ENCODE measurements at regions not wholly inside any gene's neighbourhood (a gene's known extent, or its start where the extent isn't known, plus 50 kb on each side); places are given as distances from the start of the nearest gene placed in this dataset.
"Not testable (repeated sequence)": the region's sequence is repeated elsewhere in the genome, so short reads cannot be mapped to it uniquely, and the experiment has no call there.

- no peak for DNase-seq
Observed at GRCh38 chr10:125451319-125451718, 231.6 kb downstream of the TEX36 start.

GRCh38 chr10:125450218-125450617 is 232.7 kb downstream of the TEX36 start:
- no peak for DNase-seq

GRCh38 chr10:125449571-125449970 is 233.4 kb downstream of the TEX36 start:
- DNase-seq: no peak

GRCh38 chr10:125448596-125448995 is 234.4 kb downstream of the TEX36 start:
- no peak for DNase-seq

GRCh38 chr10:125444790-125445189 is 238.2 kb downstream of the TEX36 start:
- DNase-seq: no peak

GRCh38 chr10:125442856-125443540 is 240.0 kb downstream of the TEX36 start:
- DNase-seq: no peak

- DNase-seq: no peak
Observed at GRCh38 chr10:125441151-125441550, 241.8 kb downstream of the TEX36 start.

GRCh38 chr10:125431149-125431548 is 251.8 kb downstream of the TEX36 start:
- DNase-seq: no peak

- no peak for DNase-seq
Observed at GRCh38 chr10:125428054-125428453, 254.9 kb downstream of the TEX36 start.

- DNase-seq: no peak
Observed at GRCh38 chr10:125424191-125424847, 258.6 kb downstream of the TEX36 start.

- no peak for DNase-seq
Observed at GRCh38 chr10:125423569-125423968, 259.4 kb downstream of the TEX36 start.

GRCh38 chr10:125419831-125420230 is 259.5 kb upstream of the CTBP2 start:
- DNase-seq: no peak

GRCh38 chr10:125419146-125419545 is 258.8 kb upstream of the CTBP2 start:
- no peak for DNase-seq

GRCh38 chr10:125417605-125418004 is 257.2 kb upstream of the CTBP2 start:
- DNase-seq: no peak

GRCh38 chr10:125415964-125416363 is 255.6 kb upstream of the CTBP2 start:
- no peak for DNase-seq

GRCh38 chr10:125415006-125415633 is 254.8 kb upstream of the CTBP2 start:
- no peak for DNase-seq

- no peak for DNase-seq
Observed at GRCh38 chr10:125411724-125412123, 251.4 kb upstream of the CTBP2 start.

GRCh38 chr10:125409756-125410155 is 249.4 kb upstream of the CTBP2 start:
- DNase-seq: no peak

- no peak for DNase-seq
Observed at GRCh38 chr10:125407557-125407956, 247.2 kb upstream of the CTBP2 start.

GRCh38 chr10:125407000-125407502 is 246.7 kb upstream of the CTBP2 start:
- no peak for DNase-seq

GRCh38 chr10:125404902-125405301 is 244.5 kb upstream of the CTBP2 start:
- not testable (repeated sequence) for DNase-seq

GRCh38 chr10:125401462-125401861 is 241.1 kb upstream of the CTBP2 start:
- no peak for DNase-seq

GRCh38 chr10:125399289-125399688 is 238.9 kb upstream of the CTBP2 start:
- no peak for DNase-seq

GRCh38 chr10:125398270-125398669 is 237.9 kb upstream of the CTBP2 start:
- no peak for DNase-seq
